NCI-H748 (cell line): ENCODE measurements at regions not wholly inside any gene's neighbourhood (a gene's known extent, or its start where the extent isn't known, plus 50 kb on each side); places are given as distances from the start of the nearest gene placed in this dataset.

Source experiments
- DNase-seq: peaks from one replicate; lab custom pipeline; 2025; ENCODE audit not compliant: unreplicated experiment; lab: John Stamatoyannopoulos, UW

DNA sequence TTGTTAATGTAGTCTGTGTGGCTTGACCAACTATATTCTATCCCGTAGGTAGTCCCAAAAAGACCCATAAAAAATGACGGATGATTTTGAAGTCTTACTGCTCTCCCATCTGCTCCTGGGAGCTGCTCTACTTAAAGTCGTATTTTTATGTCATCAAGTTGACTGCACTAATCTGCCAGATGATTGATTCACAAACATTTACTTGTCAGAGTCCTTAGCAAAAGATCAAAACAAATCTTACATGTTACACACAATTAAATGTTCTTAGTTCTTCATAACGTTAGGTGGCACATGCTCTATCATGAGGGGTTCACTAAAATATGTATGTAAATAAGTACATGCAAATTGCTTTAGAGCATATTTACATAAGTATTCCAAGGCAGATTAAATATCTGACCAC is 498.3 kb upstream of the LRRTM4 start:
- DNase-seq: no peak

DNA sequence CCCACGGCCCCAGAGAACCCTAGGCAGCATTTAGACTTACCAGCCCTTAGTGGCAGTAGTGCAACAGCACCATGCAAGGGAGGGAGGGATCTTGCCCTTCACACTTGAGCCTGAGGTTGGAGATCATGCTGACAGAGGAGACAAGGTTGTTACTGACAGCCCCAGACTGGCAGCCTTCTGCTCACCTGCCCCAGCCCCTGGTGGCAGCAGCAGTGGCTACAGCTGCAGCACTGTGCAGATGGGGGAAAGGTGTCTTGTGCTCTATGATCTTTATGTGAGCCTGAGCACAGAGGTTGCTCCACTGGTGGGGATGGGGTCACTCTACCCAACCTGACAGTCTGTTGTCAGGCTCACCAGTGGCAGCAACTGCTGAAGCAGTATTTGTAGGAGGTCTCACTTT is 501.2 kb upstream of the LRRTM4 start:
- no peak for DNase-seq

DNA sequence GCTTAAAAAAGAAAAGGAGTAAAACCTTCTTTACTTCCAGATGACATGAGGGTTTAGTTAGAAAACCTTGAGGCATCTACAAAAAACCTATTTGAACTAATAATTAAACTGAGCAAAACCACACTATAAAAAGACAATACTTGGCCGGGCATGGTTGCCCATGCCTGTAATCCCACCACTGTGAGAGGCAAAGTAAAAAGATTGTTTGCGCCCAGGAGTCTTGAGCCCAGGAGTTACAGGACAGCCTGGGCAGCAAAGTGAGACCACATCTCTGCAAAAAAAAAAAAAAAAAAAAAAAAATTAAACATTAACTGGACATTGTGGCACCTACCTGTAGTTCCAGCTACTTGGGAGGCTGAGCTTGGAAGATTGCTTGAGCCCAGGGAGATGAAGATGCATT is 502.8 kb upstream of the LRRTM4 start:
- DNase-seq: no peak

DNA sequence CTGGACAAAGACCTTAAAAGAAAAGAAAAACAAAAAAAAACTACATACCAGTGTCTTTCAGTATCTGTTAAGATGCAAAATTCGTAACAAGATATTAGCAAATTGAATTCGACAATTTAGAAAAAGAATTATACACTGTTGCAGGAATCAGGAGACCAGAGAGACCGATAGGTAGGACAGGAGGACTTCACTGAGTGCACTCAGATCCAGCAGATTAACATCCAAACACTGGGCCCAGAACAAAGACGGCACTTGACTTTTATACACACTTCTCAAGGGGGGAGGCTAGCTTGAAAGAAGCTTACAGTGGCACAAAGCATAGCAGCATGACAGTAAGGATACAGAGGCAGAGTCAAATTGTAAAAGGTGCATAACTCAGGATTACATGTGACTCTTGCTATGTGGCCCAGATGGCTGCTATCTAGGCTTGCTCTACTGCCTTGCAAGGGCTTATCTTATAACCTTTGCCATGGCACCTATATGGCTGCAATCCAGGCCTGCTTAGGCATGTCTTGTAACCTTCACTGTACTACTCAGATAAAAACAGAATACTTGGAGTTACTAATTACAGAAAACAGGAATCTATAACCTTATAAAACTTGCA is 507.3 kb upstream of the LRRTM4 start:
- no peak for DNase-seq

DNA sequence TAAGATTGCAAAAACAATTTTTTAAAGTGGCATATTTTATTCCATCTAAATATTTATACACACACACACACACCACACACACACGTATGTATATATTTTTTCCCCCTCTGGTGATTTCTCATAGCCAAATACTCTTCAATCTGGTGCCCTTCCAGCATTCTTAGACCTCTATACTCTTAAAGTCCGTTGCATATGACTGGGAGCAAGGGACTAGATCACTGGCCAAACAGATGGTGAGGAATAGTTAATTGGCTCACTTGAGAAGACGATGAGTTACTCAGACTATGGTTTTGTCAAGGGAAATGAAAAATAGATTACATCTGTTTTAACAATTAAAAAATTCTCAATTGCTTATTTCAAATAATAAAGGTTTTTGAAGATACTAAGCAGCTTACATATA is 512.5 kb upstream of the LRRTM4 start:
- no peak for DNase-seq

DNA sequence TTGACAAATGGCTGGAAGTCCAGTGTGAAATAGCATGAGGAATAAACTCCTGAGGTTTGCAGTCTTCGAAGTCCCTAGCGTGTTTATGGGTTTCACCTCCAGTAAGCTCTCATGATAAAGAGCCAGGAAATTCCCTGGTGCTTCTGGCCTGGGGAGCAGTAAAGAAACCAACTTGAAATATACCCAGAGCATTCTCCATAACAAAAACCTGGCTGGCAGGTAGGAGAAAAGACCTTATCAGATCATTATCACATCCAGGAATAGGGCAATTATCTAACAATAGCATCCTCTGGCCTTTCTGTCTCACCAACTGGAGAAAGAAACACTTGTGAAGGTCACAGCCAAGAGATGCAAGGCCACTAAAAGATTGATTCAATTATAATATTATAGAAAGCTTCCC is 513.6 kb upstream of the LRRTM4 start:
- DNase-seq: peak; percentile 59

DNA sequence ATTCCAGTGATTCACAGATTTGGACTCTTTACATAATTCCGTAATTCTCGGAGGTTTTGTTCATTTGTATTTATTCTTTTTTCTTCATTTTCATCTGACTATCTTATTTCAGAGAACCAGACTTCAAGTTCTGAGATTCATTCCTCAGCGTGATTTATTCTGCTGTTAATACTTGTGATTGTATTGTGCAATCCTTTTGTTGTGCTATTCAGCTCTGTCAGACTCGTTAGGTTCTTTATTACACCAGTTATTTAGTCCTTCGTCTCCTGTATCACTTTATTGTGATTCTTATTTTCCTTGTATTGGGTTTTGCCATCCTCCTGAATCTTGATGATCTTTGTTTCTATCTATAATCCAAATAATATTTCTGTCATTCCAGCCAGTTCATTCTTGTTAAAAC is 529.3 kb upstream of the LRRTM4 start:
- no peak for DNase-seq

DNA sequence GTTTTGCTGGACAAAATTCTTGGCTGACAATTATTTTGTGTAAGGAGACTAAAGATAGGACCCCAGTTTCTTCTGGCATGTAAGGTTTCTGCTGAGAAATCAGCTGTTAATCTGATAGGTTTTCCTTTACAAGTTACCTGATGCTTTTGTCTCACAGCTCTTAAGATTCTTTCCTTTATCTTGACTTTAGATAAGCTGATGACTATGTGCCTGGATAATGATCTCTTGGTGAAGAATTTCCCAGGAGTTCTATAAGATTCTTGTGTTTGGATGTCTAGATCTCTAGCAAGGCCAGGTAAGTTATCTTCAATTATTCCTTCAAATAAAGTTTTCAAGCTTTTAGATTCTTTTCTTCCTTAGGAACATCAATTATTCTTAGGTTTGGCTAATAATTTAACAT is 534.8 kb upstream of the LRRTM4 start:
- DNase-seq: no peak

DNA sequence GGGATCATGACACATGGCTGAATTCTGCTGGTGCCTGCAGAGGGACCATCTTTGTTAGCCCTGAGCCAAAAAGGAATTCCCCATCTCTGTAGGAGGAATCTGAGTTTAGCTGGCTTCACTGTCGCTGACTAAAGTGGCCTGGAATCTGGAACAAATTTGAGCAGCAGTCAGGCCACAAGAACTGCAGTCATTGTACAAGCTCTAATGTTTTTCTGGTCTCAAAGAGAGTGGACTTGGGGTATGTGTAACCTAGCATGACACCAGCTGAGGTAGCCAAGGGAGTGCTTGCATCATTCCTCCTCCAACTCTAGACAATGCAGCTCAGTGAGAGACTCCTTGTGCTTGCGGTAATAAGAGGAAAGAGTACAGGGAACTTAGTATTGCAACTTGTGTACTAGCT is 539.1 kb upstream of the LRRTM4 start:
- no peak for DNase-seq

DNA sequence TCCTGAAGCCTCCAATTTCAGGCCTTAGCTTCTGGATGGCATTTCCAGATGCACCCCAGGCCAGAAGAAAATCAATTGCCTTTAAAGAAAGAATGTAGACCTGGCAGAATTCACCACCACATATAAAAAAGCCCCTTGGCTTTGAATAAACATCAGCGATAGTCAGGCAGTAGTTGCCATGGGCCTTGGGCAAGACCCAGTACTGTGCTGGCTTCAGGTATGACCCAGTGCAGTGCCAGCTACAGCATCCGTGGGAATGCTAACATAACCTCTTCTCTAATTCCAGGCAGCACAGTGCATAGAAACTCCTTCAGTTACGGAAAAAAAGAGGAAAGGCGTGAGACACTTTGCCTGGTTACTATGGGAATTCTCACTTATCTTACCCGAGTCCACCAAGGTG is 539.6 kb upstream of the LRRTM4 start:
- no peak for DNase-seq

DNA sequence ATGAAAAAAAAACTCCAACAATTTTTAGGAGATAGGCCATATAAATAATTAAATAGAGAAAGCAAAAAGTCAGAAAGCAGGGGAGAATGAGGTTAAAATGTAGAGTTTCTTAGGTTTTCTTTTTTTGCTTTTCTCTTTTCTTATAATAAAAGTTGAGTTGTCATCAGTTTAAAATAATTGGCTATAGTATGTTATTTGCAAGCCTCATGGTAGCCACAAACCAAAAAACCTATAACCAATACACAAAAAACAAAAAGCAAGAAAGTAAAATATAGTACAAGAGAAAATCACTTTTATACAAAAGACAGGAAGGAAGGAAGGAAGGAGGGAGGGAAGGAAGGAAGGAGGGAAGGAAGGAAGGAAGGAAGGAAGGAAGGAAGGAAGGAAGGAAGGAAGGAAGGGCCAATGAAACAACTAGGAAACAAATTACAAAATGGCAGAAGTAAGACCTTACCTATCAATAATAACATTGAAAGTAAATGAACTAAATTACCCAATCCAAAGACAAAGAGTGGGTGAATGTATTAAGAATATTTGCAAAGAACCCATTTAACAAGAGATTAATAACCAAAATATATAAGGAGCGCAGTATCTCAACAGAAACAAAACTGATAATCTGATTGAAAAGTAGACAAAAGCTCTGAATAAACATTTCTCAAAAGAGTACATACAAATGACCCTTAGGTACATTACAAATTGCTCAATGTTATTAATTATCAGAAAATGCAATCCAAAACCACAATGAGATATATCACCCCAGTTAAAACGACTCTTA is 541.3 kb upstream of the LRRTM4 start:
- DNase-seq: no peak

DNA sequence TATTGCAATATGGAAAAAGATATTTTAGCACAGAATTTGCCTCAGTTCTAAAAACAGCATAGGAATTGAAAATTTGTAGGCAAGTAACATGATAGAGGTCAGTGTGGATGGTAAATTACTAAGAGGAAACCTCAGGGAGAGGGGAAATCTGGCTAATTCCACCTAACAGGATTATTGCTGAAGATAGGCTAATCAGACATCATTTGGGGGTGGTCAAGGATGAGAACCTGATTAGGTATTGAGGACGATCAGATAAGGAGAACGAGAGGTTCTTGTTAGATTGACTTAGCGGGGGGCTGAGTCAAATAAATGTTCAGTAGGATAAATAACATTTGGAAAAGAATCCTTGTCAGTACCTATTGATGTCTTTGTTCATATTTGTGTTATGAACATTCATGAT is 543.2 kb upstream of the LRRTM4 start:
- DNase-seq: no peak

DNA sequence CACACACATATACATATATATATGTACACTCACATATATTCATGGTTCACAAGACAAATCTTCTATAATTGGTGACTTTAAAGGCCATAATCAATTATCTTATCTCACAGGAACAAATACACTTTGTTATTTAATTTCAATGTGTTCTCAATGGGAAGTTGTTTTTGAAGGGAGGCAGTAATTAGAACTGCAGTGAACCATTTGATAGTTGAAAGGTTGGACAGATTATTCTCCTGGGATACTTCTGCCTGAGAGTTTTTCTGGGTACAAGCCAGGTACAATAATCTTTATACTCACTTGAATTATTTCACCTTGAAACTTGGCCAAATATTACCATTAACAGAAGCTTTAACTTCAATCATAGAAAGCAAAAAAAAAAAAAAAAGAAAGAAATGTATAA is 546.6 kb upstream of the LRRTM4 start:
- peak; percentile 67 for DNase-seq

DNA sequence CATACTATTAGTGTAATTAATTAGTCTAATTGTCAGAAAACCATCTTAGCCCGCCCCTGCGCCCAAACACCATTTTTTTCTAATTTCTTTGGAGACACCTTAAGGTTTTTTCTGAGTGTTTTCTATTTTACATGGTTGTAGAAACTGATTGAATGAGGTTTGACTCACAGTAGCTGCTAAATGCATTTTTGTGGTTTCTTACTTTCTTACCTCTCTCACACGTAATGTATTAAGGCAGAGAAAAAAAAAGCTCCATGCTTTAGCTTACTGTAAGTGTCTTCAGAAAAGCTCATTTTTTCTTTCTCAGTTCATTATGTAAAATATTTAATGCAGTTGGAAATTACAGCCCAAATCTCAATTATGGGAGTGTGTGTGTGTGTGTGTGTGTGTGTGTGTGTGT is 548.5 kb upstream of the LRRTM4 start:
- DNase-seq: no peak

DNA sequence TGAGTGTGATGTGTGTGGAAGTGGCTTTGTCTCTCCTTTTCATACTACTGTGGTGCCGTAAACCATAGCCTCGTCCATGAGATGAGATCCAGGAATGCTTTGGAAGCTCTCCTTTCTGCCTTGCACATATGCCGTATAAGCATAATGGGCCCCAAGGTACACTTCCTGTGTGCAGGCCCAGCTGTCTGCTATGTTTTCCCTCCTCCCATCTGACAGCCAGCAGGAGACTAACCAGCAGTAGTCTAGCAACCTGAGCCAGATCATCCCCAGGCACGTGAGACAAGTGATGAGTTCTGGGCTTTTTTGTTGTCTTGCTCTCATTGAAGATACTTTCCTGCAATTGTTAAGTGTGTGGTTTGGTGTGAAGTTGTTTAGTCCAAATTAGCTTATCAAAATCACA is 555.5 kb upstream of the LRRTM4 start:
- DNase-seq: peak; percentile 68

DNA sequence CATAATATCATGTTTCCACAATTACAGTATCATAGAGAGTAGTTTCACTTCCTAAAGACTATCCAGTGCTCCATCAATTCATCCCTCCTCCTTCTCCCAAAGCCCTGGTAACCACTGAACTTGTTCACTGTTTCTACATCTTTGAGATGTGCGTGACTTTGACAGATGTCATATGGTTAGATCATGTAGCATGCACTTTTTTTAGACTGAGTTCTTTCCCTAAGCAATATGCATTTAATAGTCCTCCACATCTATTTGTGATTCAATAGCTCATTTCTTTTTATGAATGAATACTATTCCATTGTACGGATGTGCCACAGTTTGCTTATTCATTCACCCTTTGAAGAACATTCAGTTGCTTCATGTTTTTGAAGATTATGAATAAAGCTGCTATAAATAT is 560.4 kb upstream of the LRRTM4 start:
- no peak for DNase-seq

DNA sequence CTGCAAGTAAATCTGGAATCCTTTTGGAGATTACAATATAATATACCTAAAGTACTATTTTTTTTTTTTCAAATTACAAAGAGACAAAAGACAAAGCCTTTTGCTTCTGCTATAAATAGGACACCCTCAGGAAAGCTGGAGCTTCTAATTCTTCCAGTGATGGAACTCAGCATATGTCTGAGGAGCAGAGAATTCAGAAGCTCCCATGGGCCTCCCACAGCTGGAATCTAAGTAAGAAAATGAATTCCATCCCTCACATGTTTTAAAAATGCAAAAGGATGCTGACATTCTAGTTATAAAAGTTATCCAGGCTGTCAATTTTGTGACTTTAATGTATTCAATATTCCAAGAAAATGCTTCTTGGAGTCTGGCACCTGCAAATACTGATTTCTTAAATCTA is 571.3 kb upstream of the LRRTM4 start:
- no peak for DNase-seq

DNA sequence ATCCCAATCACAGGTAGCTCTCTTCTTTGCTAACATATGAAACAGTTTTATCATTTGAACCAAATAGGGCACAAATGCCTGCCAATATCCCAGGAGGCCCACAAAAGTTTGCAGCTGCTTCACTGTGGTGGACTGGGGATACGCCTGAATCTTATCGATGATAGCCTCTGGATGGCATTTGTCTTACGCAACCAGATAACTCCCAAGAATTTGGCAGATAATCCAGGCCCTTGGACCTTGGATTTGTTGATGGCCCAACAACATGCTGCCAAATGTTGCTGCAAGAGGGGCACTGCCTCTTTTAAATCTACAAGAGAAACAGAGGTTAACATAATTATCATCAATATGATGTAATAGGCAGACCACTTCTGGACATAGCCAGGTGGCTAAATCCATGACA is 587.1 kb upstream of the LRRTM4 start:
- DNase-seq: no peak

DNA sequence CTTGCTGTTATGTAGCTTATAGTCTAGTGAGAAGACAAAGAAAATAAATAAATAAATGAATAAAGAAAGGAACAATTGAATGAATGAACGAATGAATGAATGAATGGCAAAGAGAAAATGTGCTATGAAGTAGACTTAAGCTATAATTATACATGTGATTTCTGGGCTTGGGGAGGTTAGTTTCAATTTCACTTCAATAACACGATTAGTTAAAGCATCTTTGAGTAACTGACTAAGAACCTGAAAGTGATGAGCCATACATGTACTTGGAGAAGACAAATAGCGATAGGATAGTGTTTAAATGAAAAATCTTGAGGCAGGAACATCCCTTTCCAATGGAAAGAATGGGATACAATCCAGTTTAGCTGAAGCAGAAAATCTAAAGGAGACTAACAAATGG is 593.1 kb upstream of the LRRTM4 start:
- no peak for DNase-seq

DNA sequence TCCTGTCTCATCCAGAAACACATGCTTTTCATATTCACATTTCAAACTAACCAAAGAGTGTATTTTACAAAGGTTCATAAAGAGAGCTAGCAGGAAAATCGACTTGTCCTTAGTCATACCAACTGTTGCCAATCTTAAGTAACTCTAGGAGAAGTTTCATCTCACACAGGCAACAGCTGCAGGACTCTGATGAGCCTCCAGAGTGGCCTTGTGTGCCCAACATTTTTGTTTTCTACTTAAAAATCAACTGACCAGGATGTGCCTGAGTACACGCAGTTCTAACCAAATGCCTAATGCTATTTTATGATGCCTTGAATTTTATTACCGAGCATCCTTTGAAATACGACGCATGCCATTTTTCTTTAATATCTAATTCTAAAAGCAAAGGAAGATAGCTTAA is 595.9 kb upstream of the LRRTM4 start:
- no peak for DNase-seq

DNA sequence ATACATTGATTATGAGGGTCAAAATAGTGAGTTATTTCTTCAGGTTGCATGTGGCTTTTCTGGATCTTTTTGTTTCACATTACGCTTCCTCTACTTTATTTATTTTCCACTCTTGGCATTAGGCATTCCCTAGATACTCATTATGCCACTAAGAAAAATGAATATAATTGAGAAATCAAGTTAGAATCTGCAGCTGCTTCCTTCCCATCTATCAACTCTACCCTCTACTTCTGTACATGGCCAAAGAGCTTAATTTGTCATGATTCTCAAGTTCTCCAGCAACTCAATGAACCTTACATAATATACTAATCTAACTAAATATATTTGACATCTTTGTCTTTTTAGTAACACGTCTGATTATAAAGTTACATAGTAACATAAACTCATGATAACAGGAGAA is 598.1 kb upstream of the LRRTM4 start:
- no peak for DNase-seq

DNA sequence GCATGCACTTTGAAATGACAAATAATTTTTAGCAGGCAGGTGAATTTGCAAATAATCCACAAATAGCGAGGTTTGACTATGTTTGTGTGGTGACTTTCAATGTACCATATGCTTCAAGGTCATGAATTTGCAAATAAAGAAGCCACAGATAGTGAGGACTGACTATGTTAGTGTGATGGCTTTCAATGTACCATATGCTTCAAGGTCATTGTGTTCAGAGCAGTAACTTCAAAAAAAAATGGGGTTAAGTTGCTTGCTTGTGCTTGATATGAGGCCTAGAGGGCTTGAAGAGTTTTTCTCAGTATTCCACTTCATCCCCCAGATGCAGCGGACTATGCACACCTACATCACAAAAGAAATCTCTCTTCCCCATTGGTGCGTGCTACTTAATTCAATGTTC is 602.9 kb upstream of the LRRTM4 start:
- no peak for DNase-seq

DNA sequence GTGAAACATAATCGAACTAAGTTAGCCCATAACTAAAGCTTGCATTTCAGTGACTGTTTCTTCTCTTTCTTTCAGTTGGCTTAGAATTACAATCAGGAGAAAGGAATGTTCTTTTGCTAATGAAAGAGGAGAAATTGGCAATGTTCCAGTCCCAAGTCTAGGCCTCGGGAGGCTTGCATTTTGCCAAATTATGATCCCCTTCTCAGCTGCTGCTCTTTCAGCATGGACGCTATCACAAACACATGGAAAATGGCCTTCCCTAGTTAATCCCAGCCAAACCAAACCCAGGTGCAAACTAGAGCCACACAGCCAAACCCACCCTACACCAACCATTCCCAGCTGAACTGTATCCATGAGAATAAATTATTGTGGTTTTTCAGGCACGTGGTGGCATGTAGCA is 605.2 kb upstream of the LRRTM4 start:
- DNase-seq: no peak
